MG63 (cell line): ENCODE measurements at regions not wholly inside any gene's neighbourhood (a gene's known extent, or its start where the extent isn't known, plus 50 kb on each side); places are given as distances from the start of the nearest gene placed in this dataset.

Source experiments
- DNase-seq: peaks from one replicate; pipeline ENCODE4 v3.0.0-alpha.2; 2020
- H3K27me3 ChIP-seq: fragments of 250-450 bp; sonication (Bioruptor Pico); 2 replicates; pipeline ENCODE4 v1.5.1; 2020; ENCODE audit warnings: mild to moderate bottlenecking, moderate library complexity
- H3K36me3 ChIP-seq: fragments of 250-450 bp; sonication (Bioruptor Pico); 2 replicates; pipeline ENCODE4 v1.5.1; 2020; ENCODE audit warnings: mild to moderate bottlenecking, moderate library complexity
- H3K4me3 ChIP-seq: fragments of 250-450 bp; sonication (Bioruptor Pico); 2 replicates; pipeline ENCODE4 v1.5.1; 2020; ENCODE audit warnings: mild to moderate bottlenecking, moderate library complexity
- H3K9me3 ChIP-seq: fragments of 250-450 bp; sonication (Bioruptor Pico); 2 replicates; pipeline ENCODE4 v1.5.1; 2020; ENCODE audit warnings: mild to moderate bottlenecking, moderate library complexity

DNA sequence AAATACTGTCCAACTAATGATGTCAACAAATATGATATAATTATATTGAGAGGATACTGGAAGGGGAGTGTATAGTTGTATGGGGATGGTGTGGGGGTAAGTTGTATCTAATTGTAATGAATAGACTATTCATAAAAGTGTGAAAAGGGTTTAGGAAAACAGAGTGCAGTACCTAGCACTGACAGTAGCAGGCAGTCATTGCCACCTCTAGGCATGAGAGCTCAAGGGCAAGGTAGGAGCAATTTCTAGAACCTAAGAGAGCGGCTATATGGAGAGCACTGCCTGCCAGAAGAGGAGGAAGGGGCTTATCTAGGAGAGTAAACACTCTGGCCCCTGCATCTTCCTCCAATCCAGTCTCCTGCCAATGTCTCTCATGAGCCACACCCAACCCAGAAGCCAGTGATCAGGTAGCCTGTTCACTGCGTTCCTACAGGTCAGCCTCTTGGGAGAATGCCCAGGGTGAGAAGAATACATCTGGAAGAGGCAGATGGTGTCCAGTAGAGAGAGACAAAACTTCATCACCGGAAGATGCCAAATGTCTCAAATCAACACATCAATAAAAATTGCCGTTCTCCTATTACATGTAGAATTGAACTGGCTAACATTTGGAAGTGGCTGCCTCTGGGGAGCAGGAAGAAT is 200.0 kb downstream of the LY86 start:
- DNase-seq = no peak
- H3K4me3 ChIP-seq = no peak overlapping the region

GRCh38 chr6:6790393-6790792 is 201.9 kb downstream of the LY86 start:
- Histone ChIP-seq H3K27me3 (peaks cover 3% of the 10 kb centered on the region; the same call in 1 of the 2 replicates), H3K36me3 (no peaks in the 10 kb centered on the region), H3K4me3 (no peak overlapping the region), H3K9me3 (no peaks in the 10 kb centered on the region)
- DNase-seq = no peak

More for the DNA sequence above, 200.0 kb downstream of the LY86 start:
- no peaks in the 10 kb centered on the region for H3K27me3 ChIP-seq
- no peaks in the 10 kb centered on the region for H3K9me3 ChIP-seq
- no peaks in the 10 kb centered on the region for H3K36me3 ChIP-seq

GRCh38 chr6:6790891-6791290 is 202.4 kb downstream of the LY86 start:
- no peak for DNase-seq
- Histone ChIP-seq H3K27me3 (peaks cover 8% of the 10 kb centered on the region; the same call in 1 of the 2 replicates), H3K4me3 (no peak overlapping the region), H3K36me3 (no peaks in the 10 kb centered on the region), H3K9me3 (no peaks in the 10 kb centered on the region)

DNA sequence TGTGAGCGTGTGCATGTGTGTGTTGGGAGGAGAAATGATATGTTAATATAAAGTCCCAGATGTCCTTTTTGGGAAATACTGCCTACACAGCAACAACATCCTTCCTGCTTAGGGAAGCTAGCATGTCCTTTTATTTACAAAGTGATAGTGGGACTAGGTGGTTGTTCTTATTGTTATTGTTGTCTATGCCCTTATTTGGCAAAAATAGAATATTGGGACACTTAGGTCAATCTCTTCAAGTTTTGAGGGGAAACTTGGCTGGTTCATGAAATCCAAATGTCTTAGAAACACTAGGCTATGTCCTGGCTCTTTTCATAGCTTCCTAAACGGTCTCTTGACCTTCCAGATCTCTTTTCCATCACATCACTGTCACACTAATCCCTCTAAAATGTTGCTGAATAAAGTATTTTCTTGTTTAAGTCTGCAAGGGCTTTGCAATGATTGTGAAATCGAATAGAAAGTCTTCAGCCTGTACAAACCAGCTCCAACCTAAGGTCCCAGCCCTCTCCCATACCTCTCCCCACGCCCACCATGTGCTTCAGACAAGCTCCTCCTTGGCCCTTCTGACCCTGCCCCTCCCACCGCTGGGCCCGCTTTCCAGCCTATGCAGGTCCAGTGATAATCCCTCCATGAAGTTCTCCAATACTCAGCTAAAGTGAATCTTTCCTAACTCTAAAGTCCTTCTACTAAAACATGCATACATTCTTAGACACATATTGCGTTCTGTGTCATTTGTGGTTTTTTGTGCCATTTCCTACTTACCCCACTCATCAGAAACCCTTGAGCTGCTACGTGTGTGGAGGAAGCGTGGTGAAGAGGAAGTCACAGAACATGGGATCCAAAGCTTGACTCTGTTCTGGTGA is 205.1 kb downstream of the LY86 start:
- no peak overlapping the region for H3K4me3 ChIP-seq
- DNase-seq = no peak
- no peaks in the 10 kb centered on the region for H3K36me3 ChIP-seq
- H3K9me3 ChIP-seq = no peaks in the 10 kb centered on the region
- peaks cover 9% of the 10 kb centered on the region; the same call in 1 of the 2 replicates for H3K27me3 ChIP-seq

DNA sequence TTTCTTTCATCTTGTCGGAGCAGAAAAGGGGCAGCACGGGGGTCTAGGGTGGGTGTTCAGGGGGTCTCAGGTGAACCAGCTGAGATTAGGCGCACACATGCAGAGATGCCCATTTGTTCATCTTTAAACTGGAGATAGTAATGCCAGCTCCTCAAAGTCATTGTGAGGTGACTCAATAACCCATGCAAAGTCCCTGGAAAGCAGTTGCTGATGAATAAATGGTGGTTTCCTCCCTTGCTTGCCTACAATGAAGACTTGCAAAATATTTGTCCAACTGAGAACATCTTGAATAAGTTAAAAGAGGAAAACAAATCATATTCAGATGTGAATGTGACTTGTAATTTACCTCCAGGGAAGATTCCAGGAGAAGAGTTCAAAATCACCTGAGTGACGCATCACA is 206.9 kb downstream of the LY86 start:
- peaks cover 9% of the 10 kb centered on the region; the same call in 1 of the 2 replicates for H3K27me3 ChIP-seq
- H3K9me3 ChIP-seq = no peaks in the 10 kb centered on the region
- no peaks in the 10 kb centered on the region for H3K36me3 ChIP-seq
- H3K4me3 ChIP-seq = no peak overlapping the region
- no peak for DNase-seq

DNA sequence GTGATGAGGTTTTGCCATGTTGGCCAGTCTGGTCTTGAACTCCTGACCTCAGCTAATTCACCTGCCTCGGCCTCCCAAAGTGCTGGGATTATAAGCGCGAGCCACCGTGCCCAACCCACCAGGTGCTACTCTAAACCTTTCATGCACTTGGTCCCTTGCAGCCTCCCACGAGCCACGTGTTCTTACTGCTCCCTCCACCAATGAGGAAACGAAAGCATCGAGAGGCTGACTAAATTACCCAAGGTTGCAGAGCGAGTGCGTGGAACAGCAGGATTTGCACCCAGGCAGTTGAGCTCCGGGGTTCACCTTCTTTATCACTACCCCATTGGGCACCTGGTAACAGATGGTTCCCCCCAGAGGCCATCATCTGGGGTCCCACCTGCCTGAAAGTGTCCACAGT is 208.3 kb downstream of the LY86 start:
- no peak overlapping the region for H3K4me3 ChIP-seq
- no peak for DNase-seq
- H3K9me3 ChIP-seq = no peaks in the 10 kb centered on the region
- no peaks in the 10 kb centered on the region for H3K36me3 ChIP-seq
- H3K27me3 ChIP-seq = peaks cover 9% of the 10 kb centered on the region; the same call in 1 of the 2 replicates

DNA sequence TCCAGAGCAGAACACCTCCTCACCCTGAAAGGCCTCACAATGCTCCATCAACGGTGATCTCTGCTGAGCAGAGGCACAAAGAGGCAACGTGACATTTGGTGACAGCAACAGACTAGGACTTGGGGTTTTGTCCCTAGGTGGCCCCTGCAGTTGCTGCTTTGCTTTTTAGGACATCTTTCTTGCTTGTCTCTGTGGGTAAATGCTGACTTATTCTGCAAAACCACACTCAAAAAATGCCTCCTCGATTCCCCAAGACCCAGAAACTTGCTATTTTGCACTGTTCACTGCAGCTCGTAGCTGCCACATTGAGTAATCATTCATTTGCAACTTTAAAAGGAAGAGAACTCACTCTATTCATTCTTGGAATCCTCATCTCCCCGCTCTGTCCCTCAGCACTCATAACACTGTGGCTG is 209.9 kb downstream of the LY86 start:
- Histone ChIP-seq H3K36me3 (no peaks in the 10 kb centered on the region), H3K27me3 (peaks cover 9% of the 10 kb centered on the region; the same call in 1 of the 2 replicates)

DNA sequence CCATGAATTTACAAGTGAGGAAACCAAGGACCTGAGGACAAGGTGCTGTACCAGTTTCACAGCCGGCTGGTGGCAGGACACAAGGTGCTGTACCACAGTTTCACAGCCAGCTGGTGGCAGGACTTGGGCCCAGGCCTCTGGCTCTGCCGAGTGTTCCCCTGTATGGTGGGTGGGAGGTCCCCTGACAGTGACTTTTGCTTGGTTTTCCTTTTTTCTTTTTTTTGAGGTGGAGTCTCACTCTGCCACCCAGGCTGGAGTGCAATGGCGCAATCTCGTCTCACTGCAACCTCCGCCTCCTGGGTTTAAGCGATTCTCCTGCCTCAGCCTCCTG is 212.4 kb downstream of the LY86 start:
- no peaks in the 10 kb centered on the region for H3K27me3 ChIP-seq

More for the DNA sequence above, 209.9 kb downstream of the LY86 start:
- DNase-seq = no peak
- H3K4me3 ChIP-seq = no peak overlapping the region
- no peaks in the 10 kb centered on the region for H3K9me3 ChIP-seq

DNA sequence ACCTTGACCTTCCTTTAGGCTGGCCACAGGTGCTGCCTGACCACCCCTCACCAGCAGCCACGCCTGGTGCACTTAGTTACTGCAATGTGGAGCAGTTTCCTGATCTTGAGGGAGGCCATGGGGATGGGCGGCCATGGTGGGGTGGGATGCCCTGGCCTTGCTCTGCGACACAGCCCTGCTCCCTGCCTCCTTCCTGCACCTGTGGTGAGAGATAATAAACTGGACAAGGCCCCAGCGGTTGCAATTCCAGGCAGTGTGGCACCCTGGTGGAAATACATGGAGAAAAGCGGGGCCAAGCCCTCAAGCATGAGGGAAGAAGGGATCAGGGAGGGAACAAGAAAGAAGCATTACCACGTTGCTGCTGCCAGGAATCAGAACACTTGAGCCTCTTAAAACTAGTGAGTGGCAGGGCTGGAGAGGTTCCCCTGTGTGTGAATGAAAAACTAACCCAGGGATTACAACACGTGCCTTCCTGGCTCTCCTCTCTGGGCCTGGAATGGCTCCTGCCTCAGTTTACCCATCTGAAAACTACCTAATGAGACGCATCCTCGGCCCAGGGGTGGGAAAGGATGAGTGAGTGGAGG is 213.2 kb downstream of the LY86 start:
- Histone ChIP-seq H3K27me3 (no peaks in the 10 kb centered on the region), H3K4me3 (no peak overlapping the region), H3K9me3 (0 out of 2 replicates have a peak, but pooled peaks cover 3% of the 10 kb centered on the region), H3K36me3 (no peaks in the 10 kb centered on the region)
- DNase-seq = no peak

More for the DNA sequence above, 212.4 kb downstream of the LY86 start:
- no peak for DNase-seq
- H3K36me3 ChIP-seq = no peaks in the 10 kb centered on the region
- H3K9me3 ChIP-seq = 0 out of 2 replicates have a peak, but pooled peaks cover 3% of the 10 kb centered on the region
- no peak overlapping the region for H3K4me3 ChIP-seq

DNA sequence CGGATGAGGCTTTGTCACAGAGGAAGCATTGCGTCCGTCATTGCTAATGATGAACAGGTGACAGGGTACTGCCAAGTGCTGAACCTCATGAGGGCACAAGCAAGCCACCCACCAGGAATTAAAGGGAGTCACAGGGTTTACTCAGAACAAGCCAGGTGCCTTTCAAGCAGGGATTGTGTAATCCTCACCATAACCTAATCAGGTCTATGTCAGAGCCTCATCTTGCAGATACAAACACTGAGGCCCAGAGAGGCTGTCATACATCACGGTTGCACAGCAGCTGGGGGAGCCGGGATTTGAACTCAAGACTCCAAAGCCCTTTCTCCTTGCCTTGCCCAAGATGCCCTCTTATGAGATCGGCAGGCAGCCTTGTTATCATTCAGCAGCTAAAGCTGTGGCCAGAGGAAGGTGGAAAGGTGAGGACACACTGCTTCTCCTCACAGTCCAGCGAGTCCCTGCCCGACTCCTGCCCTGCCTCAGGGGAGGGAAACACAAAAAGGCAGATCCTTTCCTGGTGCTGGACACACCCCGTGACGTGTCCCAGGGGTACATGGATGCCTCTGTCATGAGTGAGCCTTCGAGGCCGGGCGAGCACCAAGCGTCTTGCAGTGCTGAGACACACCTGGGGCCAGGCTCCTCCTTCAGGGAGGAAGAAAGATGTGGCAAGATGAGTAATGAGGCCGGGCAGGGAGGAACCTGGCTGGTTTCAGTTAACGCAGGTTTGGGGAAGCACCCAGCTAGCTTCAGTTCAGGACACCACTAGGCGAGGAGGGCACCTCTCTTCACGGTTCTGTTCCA is 214.9 kb downstream of the LY86 start:
- Histone ChIP-seq H3K9me3 (0 out of 2 replicates have a peak, but pooled peaks cover 3% of the 10 kb centered on the region), H3K27me3 (no peaks in the 10 kb centered on the region), H3K36me3 (no peaks in the 10 kb centered on the region), H3K4me3 (no peak overlapping the region)
- no peak for DNase-seq

DNA sequence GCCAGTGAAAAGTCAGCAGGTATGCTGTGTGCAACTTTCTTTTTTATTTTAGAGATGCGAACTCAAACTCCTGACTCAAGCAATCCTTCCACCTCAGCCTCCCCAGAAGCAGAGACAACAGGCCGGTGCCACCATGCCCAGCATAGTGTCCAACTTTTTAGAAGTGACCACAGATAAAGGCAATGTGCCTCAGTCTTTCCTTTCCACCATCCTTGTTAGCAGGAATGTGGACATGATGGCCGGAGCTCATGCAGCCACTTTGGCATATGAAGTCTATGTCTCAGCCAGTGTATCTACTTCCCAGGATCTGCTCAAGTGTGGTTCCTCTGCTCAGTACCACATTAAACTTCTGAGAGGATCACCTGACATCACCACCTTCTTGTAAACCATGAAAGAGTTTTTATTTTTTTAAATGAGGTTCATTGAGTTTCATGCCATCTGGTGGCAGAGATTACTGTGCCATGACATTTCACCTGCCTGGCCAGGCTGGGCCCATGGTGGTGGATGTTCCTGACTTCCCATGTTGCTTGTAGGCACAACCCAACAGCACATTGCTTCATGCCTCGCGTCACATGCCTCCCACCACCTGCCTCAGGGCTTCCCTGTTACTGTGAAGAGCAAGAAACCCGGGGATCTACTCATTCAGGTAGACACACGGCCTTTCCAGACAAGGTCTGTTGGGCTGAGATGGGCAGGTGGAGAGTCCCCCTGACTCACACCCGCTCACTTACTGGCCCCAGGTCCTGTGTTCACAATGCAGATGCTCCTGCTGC is 216.5 kb downstream of the LY86 start:
- Histone ChIP-seq H3K36me3 (no peaks in the 10 kb centered on the region), H3K4me3 (no peak overlapping the region), H3K27me3 (no peaks in the 10 kb centered on the region; the same call in 1 of the 2 replicates), H3K9me3 (0 out of 2 replicates have a peak, but pooled peaks cover 3% of the 10 kb centered on the region)
- DNase-seq = no peak

DNA sequence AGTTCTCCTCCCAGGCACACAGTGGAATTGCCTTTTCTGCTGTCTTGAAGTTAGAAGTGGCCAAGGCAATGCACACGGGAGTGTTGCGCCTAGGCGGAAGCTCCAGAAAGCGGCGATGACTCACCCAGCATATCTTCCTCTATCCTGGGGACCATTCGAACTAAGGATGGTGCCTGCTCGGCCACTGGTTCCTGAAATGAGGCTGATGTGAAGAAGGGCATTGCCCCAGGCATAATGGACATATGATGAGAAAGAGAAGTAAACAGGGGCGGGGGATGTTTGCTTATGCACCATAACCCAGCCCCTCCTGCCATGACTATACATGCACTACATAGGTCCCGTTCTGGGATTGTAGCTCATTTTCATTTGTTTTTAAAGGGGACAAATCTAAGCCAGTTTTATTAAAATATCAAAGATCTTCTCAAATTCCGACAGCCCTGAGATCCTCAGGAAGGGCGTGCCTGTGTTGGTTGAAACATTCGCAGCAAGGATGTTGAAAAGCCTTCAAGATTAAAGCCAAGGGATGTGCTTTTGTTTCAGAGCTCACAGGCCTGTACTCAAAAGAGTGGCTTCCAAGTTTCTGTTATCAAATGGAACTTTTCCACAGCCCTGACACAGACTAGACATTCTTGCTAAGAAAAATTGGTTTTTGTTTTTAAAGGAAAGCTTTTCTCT is 218.5 kb downstream of the LY86 start:
- Histone ChIP-seq H3K36me3 (no peaks in the 10 kb centered on the region), H3K9me3 (0 out of 2 replicates have a peak, but pooled peaks cover 3% of the 10 kb centered on the region), H3K27me3 (no peaks in the 10 kb centered on the region; the same call in 1 of the 2 replicates), H3K4me3 (no peak overlapping the region)
- DNase-seq = no peak

- DNase-seq = no peak
- no peak overlapping the region for H3K4me3 ChIP-seq
- H3K27me3 ChIP-seq = no peaks in the 10 kb centered on the region; the same call in 1 of the 2 replicates
- H3K36me3 ChIP-seq = no peaks in the 10 kb centered on the region
- 0 out of 2 replicates have a peak, but pooled peaks cover 3% of the 10 kb centered on the region for H3K9me3 ChIP-seq
Measured at GRCh38 chr6:6808343-6808742, 219.8 kb downstream of the LY86 start.

GRCh38 chr6:6808915-6809314 is 220.4 kb downstream of the LY86 start:
- Histone ChIP-seq H3K4me3 (no peak overlapping the region), H3K9me3 (0 out of 2 replicates have a peak, but pooled peaks cover 3% of the 10 kb centered on the region), H3K36me3 (no peaks in the 10 kb centered on the region), H3K27me3 (no peaks in the 10 kb centered on the region; the same call in 1 of the 2 replicates)
- DNase-seq = no peak

DNA sequence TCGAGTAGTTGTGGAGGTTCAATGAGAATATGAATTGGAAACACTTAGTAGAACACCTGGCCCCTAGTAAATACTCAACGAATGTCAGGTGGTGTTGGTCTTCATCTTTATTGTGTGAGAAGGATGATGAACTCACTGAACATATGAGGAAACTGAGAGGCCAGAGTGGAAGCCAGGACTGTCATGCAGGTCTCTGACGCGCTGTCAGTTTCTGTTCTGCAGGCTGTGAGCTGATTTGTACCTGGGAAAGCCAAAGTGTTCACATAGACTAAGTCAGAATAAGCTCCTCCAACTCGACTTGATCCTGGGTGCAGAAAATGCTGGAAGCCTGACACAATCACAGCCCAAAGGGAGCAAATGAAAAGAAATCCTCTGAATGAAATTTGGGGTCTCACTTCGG is 222.2 kb downstream of the LY86 start:
- no peaks in the 10 kb centered on the region; the same call in 1 of the 2 replicates for H3K27me3 ChIP-seq
- H3K36me3 ChIP-seq = no peaks in the 10 kb centered on the region
- no peaks in the 10 kb centered on the region for H3K9me3 ChIP-seq
- H3K4me3 ChIP-seq = peak overlapping the region; percentile 22
- DNase-seq = no peak
